ENCODE measurements at regions not wholly inside any gene's neighbourhood (a gene's known extent, or its start where the extent isn't known, plus 50 kb on each side); places are given as distances from the start of the nearest gene placed in this dataset.

DNA sequence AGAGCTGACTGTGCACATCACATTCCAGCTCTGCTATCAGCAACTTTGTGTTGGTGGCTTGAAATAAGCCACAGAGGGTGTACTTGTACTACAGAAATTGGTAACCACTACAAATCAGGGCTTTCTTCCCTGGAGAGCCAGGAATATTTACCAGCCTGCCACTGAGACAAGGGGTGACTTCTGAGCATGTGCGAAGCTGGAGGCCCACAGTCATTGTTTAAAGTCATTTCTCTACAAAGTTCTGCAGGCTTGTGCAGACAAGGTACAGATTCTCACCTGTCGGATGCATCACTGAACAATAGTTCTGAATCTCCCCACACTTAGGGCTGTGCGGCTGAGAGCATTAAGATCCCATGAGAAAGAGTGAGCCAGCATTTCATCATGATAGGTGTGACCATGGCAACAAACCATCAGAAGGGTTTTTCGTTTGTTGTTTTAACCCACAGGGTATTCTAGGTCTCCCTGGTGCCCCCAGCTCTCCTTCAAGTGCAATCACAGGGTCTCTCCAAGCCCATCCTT lies 292.8 kb downstream of the CDC5L start:
- Mint-ChIP-seq H3K27ac (ENCODE audit: unreplicated experiment) (no peak overlapping the region), H3K9me3 (ENCODE audit: low read depth) (no peaks in the 10 kb centered on the region), H3K4me3 (ENCODE audit: unreplicated experiment) (no peak overlapping the region), H3K36me3 (ENCODE audit: low read depth) (no peaks in the 10 kb centered on the region), H3K4me1 (ENCODE audit: low read depth) (peaks cover 15% of the 10 kb centered on the region), H3K27me3 (ENCODE audit: low read depth) (no peaks in the 10 kb centered on the region)
- TF ChIP-seq CTCF (IDR thresholded peaks at IDR 0.05), result no peak
- DNase-seq (ENCODE audit: low spot score), result no peak

DNA sequence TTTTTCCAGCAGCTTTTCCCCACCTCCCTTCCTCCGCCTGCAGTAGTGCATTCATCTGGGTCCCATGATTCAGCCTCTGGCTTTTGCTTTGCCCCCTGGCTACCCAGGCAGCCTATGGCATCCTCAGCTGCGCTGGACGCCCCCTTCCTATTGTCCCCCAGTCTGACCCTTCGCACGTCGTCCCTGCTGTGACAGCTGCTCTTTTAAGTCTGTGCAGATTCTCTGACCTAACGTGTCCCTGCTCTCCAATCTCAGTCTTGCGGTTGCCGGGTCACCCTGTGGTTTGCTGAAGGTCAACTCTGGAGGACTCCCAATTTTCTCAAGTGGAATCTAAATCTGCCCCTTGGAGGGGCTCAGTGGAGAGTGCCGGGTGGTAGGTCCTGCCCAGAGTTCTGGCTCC lies 294.3 kb downstream of the CDC5L start:
- TF ChIP-seq CTCF (IDR thresholded peaks at IDR 0.05), result no peak
- no peak overlapping the region for H3K27ac Mint-ChIP-seq (ENCODE audit: unreplicated experiment)
- H3K27me3 Mint-ChIP-seq (ENCODE audit: low read depth), result no peaks in the 10 kb centered on the region
- peaks cover 15% of the 10 kb centered on the region for H3K4me1 Mint-ChIP-seq (ENCODE audit: low read depth)
- H3K36me3 Mint-ChIP-seq (ENCODE audit: low read depth), result no peaks in the 10 kb centered on the region
- no peak overlapping the region for H3K4me3 Mint-ChIP-seq (ENCODE audit: unreplicated experiment)
- peaks cover 4% of the 10 kb centered on the region for H3K9me3 Mint-ChIP-seq (ENCODE audit: low read depth)
- no peak for DNase-seq (ENCODE audit: low spot score)

- TF ChIP-seq CTCF (IDR thresholded peaks at IDR 0.05), result no peak
- Mint-ChIP-seq H3K27ac (ENCODE audit: unreplicated experiment) (no peak overlapping the region), H3K4me1 (ENCODE audit: low read depth) (peaks cover 15% of the 10 kb centered on the region), H3K4me3 (ENCODE audit: unreplicated experiment) (no peak overlapping the region), H3K27me3 (ENCODE audit: low read depth) (no peaks in the 10 kb centered on the region), H3K36me3 (ENCODE audit: low read depth) (peaks cover 4% of the 10 kb centered on the region), H3K9me3 (ENCODE audit: low read depth) (peaks cover 9% of the 10 kb centered on the region)
- no peak for DNase-seq (ENCODE audit: low spot score)
These were observed 294.8 kb downstream of the CDC5L start for GRCh38 chr6:44682280-44682679.

DNA sequence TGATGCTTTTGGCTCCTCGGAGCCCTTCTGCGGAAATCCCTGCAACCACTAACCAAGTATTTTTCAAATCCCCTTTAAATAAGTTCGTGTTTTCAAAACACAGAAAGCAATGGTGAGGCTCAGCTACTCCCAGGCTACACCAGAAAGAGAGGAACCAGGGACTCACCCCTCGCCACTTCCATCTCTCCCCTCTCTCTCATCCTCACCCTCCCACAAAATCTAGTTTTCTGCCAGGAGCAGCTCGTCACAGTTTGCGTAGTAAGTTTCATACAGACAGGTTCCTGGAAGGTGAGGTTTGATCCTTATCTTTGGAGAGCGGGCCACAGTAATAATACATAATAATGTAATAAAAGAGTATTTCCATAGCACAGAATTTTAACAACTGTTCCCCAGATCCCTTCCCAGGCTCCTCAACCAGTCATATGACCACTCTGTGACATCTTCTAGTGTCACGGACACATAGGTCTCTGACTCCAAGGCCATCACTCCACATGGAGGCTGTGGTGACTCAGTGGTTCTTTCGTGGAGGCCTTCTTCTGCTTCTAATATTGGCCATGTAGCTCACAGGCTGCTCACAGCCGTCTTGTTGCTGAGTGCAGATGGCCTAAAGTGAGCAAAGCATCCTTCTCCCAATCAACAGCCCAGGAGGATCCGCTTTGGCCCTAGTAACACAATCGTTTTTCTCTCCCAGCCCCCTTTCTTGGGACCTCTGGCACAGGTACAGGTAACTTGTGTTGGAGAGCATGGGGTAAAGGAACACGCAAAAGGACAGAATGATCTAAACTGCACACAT lies 295.7 kb downstream of the CDC5L start:
- H3K4me1 Mint-ChIP-seq (ENCODE audit: low read depth), result peaks cover 15% of the 10 kb centered on the region
- no peak overlapping the region for H3K27ac Mint-ChIP-seq (ENCODE audit: unreplicated experiment)
- peaks cover 11% of the 10 kb centered on the region for H3K36me3 Mint-ChIP-seq (ENCODE audit: low read depth)
- DNase-seq (ENCODE audit: low spot score), result no peak
- H3K9me3 Mint-ChIP-seq (ENCODE audit: low read depth), result peaks cover 18% of the 10 kb centered on the region
- TF ChIP-seq CTCF (IDR thresholded peaks at IDR 0.05), result no peak
- H3K4me3 Mint-ChIP-seq (ENCODE audit: unreplicated experiment), result no peak overlapping the region
- no peaks in the 10 kb centered on the region for H3K27me3 Mint-ChIP-seq (ENCODE audit: low read depth)

GRCh38 chr6:44685213-44685612 lies 297.7 kb downstream of the CDC5L start:
- no peak for TF ChIP-seq CTCF (IDR thresholded peaks at IDR 0.05)
- H3K4me3 Mint-ChIP-seq (ENCODE audit: unreplicated experiment), result no peak overlapping the region
- no peak overlapping the region for H3K27ac Mint-ChIP-seq (ENCODE audit: unreplicated experiment)
- peaks cover 15% of the 10 kb centered on the region for H3K36me3 Mint-ChIP-seq (ENCODE audit: low read depth)
- DNase-seq (ENCODE audit: low spot score), result no peak
- H3K9me3 Mint-ChIP-seq (ENCODE audit: low read depth), result peaks cover 29% of the 10 kb centered on the region
- H3K4me1 Mint-ChIP-seq (ENCODE audit: low read depth), result peaks cover 8% of the 10 kb centered on the region
- no peaks in the 10 kb centered on the region for H3K27me3 Mint-ChIP-seq (ENCODE audit: low read depth)

All from chondrocyte (in vitro differentiated cells).